DND-41 (cell line): ENCODE measurements at regions not wholly inside any gene's neighbourhood (a gene's known extent, or its start where the extent isn't known, plus 50 kb on each side); places are given as distances from the start of the nearest gene placed in this dataset.

ENCODE experiments used
- ATAC-seq: fragments of 200-7000 bp; cut with Tn5 transposase; 3 replicates; pipeline ENCODE4 v1.9.1; 2021; ENCODE audit warnings: low read depth; ENCODE audit not compliant: insufficient read depth
- DNase-seq: peaks from one replicate; pipeline ENCODE4 v3.0.0-alpha.2; 2020
- H2AFZ ChIP-seq: 2 replicates; pipeline ENCODE4 v1.6.0; 2012; ENCODE audit warnings: low read depth, low read length
- H3K27ac ChIP-seq: 2 replicates; pipeline ENCODE4 v1.5.1; 2012; ENCODE audit warnings: low read length, inconsistent platforms
- H3K27me3 ChIP-seq: fragments of 200-600 bp; sonication (generic); 2 replicates; pipeline ENCODE4 v1.6.0; 2012; ENCODE audit warnings: low read length, mild to moderate bottlenecking, inconsistent platforms; ENCODE audit not compliant: insufficient read depth, poor library complexity
- H3K36me3 ChIP-seq: 2 replicates; pipeline ENCODE4 v1.5.1; 2012; ENCODE audit warnings: low read length, inconsistent platforms; ENCODE audit not compliant: insufficient read depth
- H3K4me1 ChIP-seq: 2 replicates; pipeline ENCODE4 v1.5.1; 2012; ENCODE audit warnings: mild to moderate bottlenecking, low read length; ENCODE audit not compliant: insufficient read depth
- H3K4me2 ChIP-seq: 2 replicates; pipeline ENCODE4 v1.6.0; 2012; ENCODE audit warnings: mild to moderate bottlenecking, moderate library complexity, low read length, inconsistent platforms; ENCODE audit not compliant: insufficient read depth
- H3K4me3 ChIP-seq, 2 experiments: fragments of 200-600 bp in 1 of 2; shearing (Covaris generic) in 1 of 2; 2 replicates each; pipeline ENCODE4 v1.5.1; 2012 to 2016; ENCODE audit warnings: inconsistent platforms in 2 of 2, low read length in 2 of 2, mild to moderate bottlenecking in 2 of 2, low read depth in 1 of 2, moderate library complexity in 1 of 2
- H3K79me2 ChIP-seq: 2 replicates; pipeline ENCODE4 v1.6.0; 2012; ENCODE audit warnings: low read length, inconsistent platforms; ENCODE audit not compliant: insufficient read depth
- H3K9ac ChIP-seq: 2 replicates; pipeline ENCODE4 v1.6.0; 2012; ENCODE audit warnings: low read depth, mild to moderate bottlenecking, inconsistent platforms, low read length, moderate library complexity
- H3K9me3 ChIP-seq: 2 replicates; pipeline ENCODE4 v1.5.1; 2012; ENCODE audit warnings: low read length, moderate library complexity, mild to moderate bottlenecking, inconsistent platforms; ENCODE audit not compliant: insufficient read depth, severe bottlenecking
- H4K20me1 ChIP-seq: 2 replicates; pipeline ENCODE4 v1.6.0; 2012; ENCODE audit warnings: low read length; ENCODE audit not compliant: insufficient read depth
- CTCF ChIP-seq: IDR thresholded peaks from 2 replicates; pipeline ENCODE4 v1.5.1; 2012; ENCODE audit warnings: borderline replicate concordance, low read length, moderate library complexity, mild to moderate bottlenecking; ENCODE audit not compliant: poor library complexity, severe bottlenecking; ENCODE audit errors: extremely low read depth
- EZH2 ChIP-seq: IDR thresholded peaks from 3 replicates; pipeline ENCODE4 v1.6.1; 2012; ENCODE audit warnings: borderline replicate concordance, low read depth, mild to moderate bottlenecking, moderate library complexity, low read length, inconsistent platforms; ENCODE audit not compliant: severe bottlenecking

DNA sequence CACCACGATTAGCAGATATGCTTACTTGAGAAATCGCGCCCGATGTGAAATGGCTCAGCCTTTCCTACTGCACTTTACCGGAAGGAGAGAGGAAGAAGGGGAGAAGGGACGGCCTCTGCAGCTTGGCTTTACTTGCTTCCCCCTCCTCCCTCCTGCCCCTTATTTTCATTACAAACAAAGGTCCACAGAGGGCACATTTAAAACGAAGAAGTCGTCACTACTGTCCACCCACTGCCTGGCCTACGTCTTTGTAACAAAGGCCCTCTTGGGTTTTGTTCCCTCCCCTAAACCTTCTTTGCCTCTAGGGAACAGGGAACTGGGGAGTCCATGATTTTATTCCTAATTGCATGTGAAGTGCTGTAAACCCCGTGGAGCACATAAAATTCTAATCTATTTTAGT is 308.5 kb downstream of the LMX1A start:
- no peak overlapping the region for H2AFZ ChIP-seq
- no peak overlapping the region for H3K4me2 ChIP-seq
- ATAC-seq (no peak), DNase-seq (no peak)
- H3K36me3 ChIP-seq: no peaks in the 10 kb centered on the region
- no peaks in the 10 kb centered on the region for H4K20me1 ChIP-seq
- no peaks in the 10 kb centered on the region for H3K4me1 ChIP-seq
- H3K4me3 ChIP-seq: no peak overlapping the region
- no peaks in the 10 kb centered on the region for H3K79me2 ChIP-seq
- H3K9ac ChIP-seq: no peak overlapping the region
- TF ChIP-seq CTCF (no peak), EZH2 (no peak)
- peaks cover 22% of the 10 kb centered on the region for H3K27me3 ChIP-seq
- no peaks in the 10 kb centered on the region for H3K9me3 ChIP-seq
- H3K27ac ChIP-seq: no peak overlapping the region

- Histone ChIP-seq H3K27ac (no peak overlapping the region), H3K9me3 (no peaks in the 10 kb centered on the region), H3K4me3 (no peak overlapping the region), H2AFZ (no peak overlapping the region), H3K4me2 (no peak overlapping the region), H3K36me3 (no peaks in the 10 kb centered on the region), H3K9ac (no peak overlapping the region), H3K79me2 (no peaks in the 10 kb centered on the region), H3K27me3 (peaks cover 22% of the 10 kb centered on the region), H4K20me1 (no peaks in the 10 kb centered on the region), H3K4me1 (no peaks in the 10 kb centered on the region)
- TF ChIP-seq EZH2: no peak
- ATAC-seq (no peak), DNase-seq (no peak)
Observed at GRCh38 chr1:165045902-165046301, 310.6 kb downstream of the LMX1A start.

- no peak overlapping the region for H2AFZ ChIP-seq
- DNase-seq (no peak), ATAC-seq (no peak)
Observed at GRCh38 chr1:165040641-165041040, 315.9 kb downstream of the LMX1A start.

GRCh38 chr1:165039996-165040395 is 316.5 kb downstream of the LMX1A start:
- H3K4me2 ChIP-seq: no peak overlapping the region
- H2AFZ ChIP-seq: no peak overlapping the region
- ATAC-seq (no peak), DNase-seq (no peak)
- H3K27ac ChIP-seq: no peak overlapping the region
- TF ChIP-seq EZH2: no peak
- no peak for TF ChIP-seq CTCF
- no peaks in the 10 kb centered on the region for H3K79me2 ChIP-seq
- no peaks in the 10 kb centered on the region for H4K20me1 ChIP-seq
- no peaks in the 10 kb centered on the region for H3K4me1 ChIP-seq
- no peaks in the 10 kb centered on the region for H3K27me3 ChIP-seq
- H3K9ac ChIP-seq: no peak overlapping the region
- H3K9me3 ChIP-seq: no peaks in the 10 kb centered on the region
- no peaks in the 10 kb centered on the region for H3K36me3 ChIP-seq
- no peak overlapping the region for H3K4me3 ChIP-seq

More at GRCh38 chr1:165040641-165041040, 315.9 kb downstream of the LMX1A start:
- Histone ChIP-seq H3K27ac (no peak overlapping the region), H3K4me1 (no peaks in the 10 kb centered on the region), H3K9ac (no peak overlapping the region), H3K79me2 (no peaks in the 10 kb centered on the region), H3K36me3 (no peaks in the 10 kb centered on the region), H3K4me2 (no peak overlapping the region), H3K4me3 (no peak overlapping the region), H3K27me3 (no peaks in the 10 kb centered on the region), H3K9me3 (no peaks in the 10 kb centered on the region), H4K20me1 (no peaks in the 10 kb centered on the region)
- no peak for TF ChIP-seq CTCF
- TF ChIP-seq EZH2: no peak
